Stimulated activated CD8-positive, alpha-beta memory T cell treated with anti-CD3 and anti-CD28 coated beads, Interleukin-2, amount 100 ng/mL, for 48 hours (primary cell): ENCODE measurements at regions not wholly inside any gene's neighbourhood (a gene's known extent, or its start where the extent isn't known, plus 50 kb on each side); places are given as distances from the start of the nearest gene placed in this dataset.
A peak's percentile ranks its signal among the peaks of the same experiment; 100 is the strongest.

Source experiments
- DNase-seq, 2 donors: peaks; one replicate each; pipeline ENCODE4 v3.0.0-alpha.2; 2020; ENCODE audit warnings: low read depth in 2 of 2

GRCh38 chr12:65653946-65654629, 170.2 kb upstream of the HMGA2 start:
- DNase-seq = no peak

GRCh38 chr12:65655074-65655493, 169.2 kb upstream of the HMGA2 start:
- no peak for DNase-seq

GRCh38 chr12:65656156-65656882, 168.0 kb upstream of the HMGA2 start:
- no peak for DNase-seq

- DNase-seq = no peak
Observed at GRCh38 chr12:65656891-65657351, 167.4 kb upstream of the HMGA2 start.

GRCh38 chr12:65657635-65658034, 166.6 kb upstream of the HMGA2 start:
- DNase-seq = no peak

- no peak for DNase-seq
Observed at GRCh38 chr12:65658360-65658759, 165.9 kb upstream of the HMGA2 start.

- no peak for DNase-seq
Observed at GRCh38 chr12:65659681-65660080, 164.6 kb upstream of the HMGA2 start.

- DNase-seq = no peak
Observed at GRCh38 chr12:65660096-65660495, 164.2 kb upstream of the HMGA2 start.

GRCh38 chr12:65660836-65661235, 163.4 kb upstream of the HMGA2 start:
- no peak for DNase-seq

GRCh38 chr12:65662590-65662989, 161.7 kb upstream of the HMGA2 start:
- DNase-seq = no peak

GRCh38 chr12:65663097-65663496, 161.2 kb upstream of the HMGA2 start:
- no peak for DNase-seq

- DNase-seq = no peak
Observed at GRCh38 chr12:65663648-65664047, 160.6 kb upstream of the HMGA2 start.

GRCh38 chr12:65664715-65665250, 159.5 kb upstream of the HMGA2 start:
- no peak for DNase-seq

- no peak for DNase-seq
Observed at GRCh38 chr12:65665817-65666216, 158.5 kb upstream of the HMGA2 start.

GRCh38 chr12:65666876-65667275, 157.4 kb upstream of the HMGA2 start:
- peak in 1 of 2 donors; percentile 3 for DNase-seq

GRCh38 chr12:65667932-65668331, 156.4 kb upstream of the HMGA2 start:
- no peak for DNase-seq

GRCh38 chr12:65668981-65669695, 155.1 kb upstream of the HMGA2 start:
- DNase-seq = no peak

GRCh38 chr12:65670775-65671174, 153.5 kb upstream of the HMGA2 start:
- no peak for DNase-seq

- DNase-seq = no peak
Observed at GRCh38 chr12:65672441-65672840, 151.8 kb upstream of the HMGA2 start.

- DNase-seq = no peak
Observed at GRCh38 chr12:65673156-65673690, 151.1 kb upstream of the HMGA2 start.

- DNase-seq = no peak
Observed at GRCh38 chr12:65673732-65674131, 150.6 kb upstream of the HMGA2 start.

- DNase-seq = no peak
Observed at GRCh38 chr12:65675141-65675621, 149.1 kb upstream of the HMGA2 start.
